ENCODE measurements at regions not wholly inside any gene's neighbourhood (a gene's known extent, or its start where the extent isn't known, plus 50 kb on each side); places are given as distances from the start of the nearest gene placed in this dataset.

- no peak for TF ChIP-seq CTCF (conservative IDR thresholded peaks at IDR 0.05; ENCODE audit: low read depth, low read length)
- no peak for TF ChIP-seq EZH2 (IDR thresholded peaks at IDR 0.05; ENCODE audit: low read length, unreplicated experiment)
- TF ChIP-seq EZH2phosphoT487 (IDR thresholded peaks at IDR 0.05; ENCODE audit: borderline replicate concordance, low read length), result no peak
These were observed 94.9 kb downstream of the C11orf91 start for GRCh38 chr11:33605703-33606102.

Data from PC-3 (cell line).